ENCODE measurements at regions not wholly inside any gene's neighbourhood (a gene's known extent, or its start where the extent isn't known, plus 50 kb on each side); places are given as distances from the start of the nearest gene placed in this dataset.

DNA sequence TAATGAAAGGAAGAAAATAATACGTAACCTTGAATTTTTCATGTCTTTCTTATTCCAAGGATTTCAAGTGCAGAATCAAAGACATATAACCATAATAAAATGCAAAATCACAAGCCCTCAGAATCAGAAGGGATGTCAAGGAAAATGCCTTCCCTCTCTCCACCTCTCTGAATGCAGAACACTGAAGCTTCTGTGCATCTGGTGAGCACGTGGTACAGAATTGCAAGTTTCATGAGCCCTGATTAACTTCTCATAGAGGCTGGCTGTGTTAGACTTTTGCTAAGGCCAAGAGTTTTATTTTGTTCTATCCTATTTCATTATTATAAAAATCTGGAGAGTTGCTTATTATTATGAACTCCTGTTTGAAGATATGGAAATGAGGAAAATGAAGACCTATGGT is 533.7 kb upstream of the POM121L12 start:
- H3K27me3 ChIP-seq (ENCODE audit: insufficient read depth, low read depth), result 0 out of 2 replicates have a peak, but pooled peaks cover 13% of the 10 kb centered on the region
- CTCF ChIA-PET, result no interaction called here
- H3K79me2 ChIP-seq (ENCODE audit: low read depth), result no peaks in the 10 kb centered on the region
- no TSS peak for BruUV-seq (replicated peaks)
- intact Hi-C loops (cut with micrococcal nuclease; ENCODE audit: unreplicated experiment), result no loop called here
- H3K9me3 ChIP-seq (ENCODE audit: insufficient read depth, low read depth), result no peaks in the 10 kb centered on the region
- H3K36me3 ChIP-seq (ENCODE audit: low read depth), result no peaks in the 10 kb centered on the region
- no peak overlapping the region for H3K27ac ChIP-seq
- POLR2A ChIA-PET (ENCODE audit: unreplicated experiment), result no interaction called here
- H2AFZ ChIP-seq, result no peak overlapping the region
- TF ChIP-seq EZH2 (IDR thresholded peaks at IDR 0.05; ENCODE audit: low read depth) (no peak), CTCF (conservative IDR thresholded peaks at IDR 0.05) (no peak)
- no peaks in the 10 kb centered on the region for H3F3A ChIP-seq (ENCODE audit: insufficient read depth, low read depth)
- no peaks in the 10 kb centered on the region for H3K4me1 ChIP-seq (replicated peaks; ENCODE audit: insufficient read depth)
- H3K4me3 ChIP-seq, result no peak overlapping the region
- no peaks in the 10 kb centered on the region; the same call in 1 of the 2 replicates for H4K20me1 ChIP-seq (ENCODE audit: insufficient read depth)
- H3K9me2 ChIP-seq (ENCODE audit: insufficient read depth), result no peaks in the 10 kb centered on the region; the same call in 1 of the 2 replicates
- H3K4me2 ChIP-seq, result no peak overlapping the region
- DNase-seq, result no peak

DNA sequence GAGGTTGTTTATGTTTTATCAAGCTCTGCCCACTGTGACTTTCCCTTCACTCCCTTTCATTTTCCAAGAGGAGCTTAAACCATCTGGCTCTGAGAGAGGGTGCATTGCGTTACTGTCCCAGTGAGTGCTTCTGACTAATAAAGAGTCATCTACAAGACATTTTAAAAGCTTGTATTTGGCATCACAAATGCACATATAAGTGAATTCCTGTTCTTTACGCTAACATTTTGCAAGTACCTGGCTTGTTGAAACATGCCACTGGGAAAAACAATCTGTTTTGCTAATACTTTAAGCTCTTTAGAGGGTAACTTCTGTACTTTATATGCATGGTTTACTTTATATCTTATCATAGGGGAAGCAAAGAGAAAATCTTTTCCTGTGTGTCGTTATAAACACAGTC is 534.6 kb upstream of the POM121L12 start:
- H3K4me1 ChIP-seq (replicated peaks; ENCODE audit: insufficient read depth), result no peaks in the 10 kb centered on the region
- no peaks in the 10 kb centered on the region for H3F3A ChIP-seq (ENCODE audit: insufficient read depth, low read depth)
- H3K9me2 ChIP-seq (ENCODE audit: insufficient read depth), result no peaks in the 10 kb centered on the region; the same call in 1 of the 2 replicates
- intact Hi-C loops (cut with micrococcal nuclease; ENCODE audit: unreplicated experiment), result no loop called here
- DNase-seq, result no peak
- H3K27ac ChIP-seq, result no peak overlapping the region
- no peak overlapping the region for H3K4me3 ChIP-seq
- CTCF ChIA-PET, result no interaction called here
- 0 out of 2 replicates have a peak, but pooled peaks cover 13% of the 10 kb centered on the region for H3K27me3 ChIP-seq (ENCODE audit: insufficient read depth, low read depth)
- POLR2A ChIA-PET (ENCODE audit: unreplicated experiment), result no interaction called here
- H3K36me3 ChIP-seq (ENCODE audit: low read depth), result no peaks in the 10 kb centered on the region
- no TSS peak for BruUV-seq (replicated peaks)
- no peak overlapping the region for H2AFZ ChIP-seq
- no peaks in the 10 kb centered on the region for H3K79me2 ChIP-seq (ENCODE audit: low read depth)
- TF ChIP-seq CTCF (conservative IDR thresholded peaks at IDR 0.05), result no peak
- no peak for TF ChIP-seq EZH2 (IDR thresholded peaks at IDR 0.05; ENCODE audit: low read depth)
- no peaks in the 10 kb centered on the region; the same call in 1 of the 2 replicates for H4K20me1 ChIP-seq (ENCODE audit: insufficient read depth)
- no peak overlapping the region for H3K4me2 ChIP-seq
- no peaks in the 10 kb centered on the region for H3K9me3 ChIP-seq (ENCODE audit: insufficient read depth, low read depth)

DNA sequence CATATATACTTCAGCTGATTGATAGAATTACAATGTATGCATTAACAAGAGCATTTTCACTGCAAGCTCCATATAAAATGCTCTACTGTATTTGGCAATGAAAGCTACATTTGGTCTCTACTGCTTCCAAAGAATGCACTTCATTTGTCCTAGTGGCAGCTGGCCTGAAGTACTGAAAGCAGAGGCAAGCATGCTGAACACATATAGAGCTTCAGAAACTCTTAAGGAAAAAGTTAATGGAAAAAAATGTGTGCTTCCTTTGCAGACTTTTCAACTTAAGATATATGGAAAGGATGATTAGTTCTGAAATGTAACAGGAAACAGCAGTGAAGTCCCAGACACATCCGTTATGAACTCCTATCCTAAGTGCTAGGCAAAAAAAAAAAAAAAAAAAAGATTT is 537.1 kb upstream of the POM121L12 start:
- CTCF ChIA-PET, result no interaction called here
- Histone ChIP-seq H3K9me3 (ENCODE audit: insufficient read depth, low read depth) (no peaks in the 10 kb centered on the region), H3K4me1 (replicated peaks; ENCODE audit: insufficient read depth) (no peaks in the 10 kb centered on the region), H3K27ac (no peak overlapping the region), H2AFZ (no peak overlapping the region), H3F3A (ENCODE audit: insufficient read depth, low read depth) (no peaks in the 10 kb centered on the region), H3K27me3 (ENCODE audit: insufficient read depth, low read depth) (no peaks in the 10 kb centered on the region), H3K4me3 (no peak overlapping the region), H3K36me3 (ENCODE audit: low read depth) (no peaks in the 10 kb centered on the region), H3K79me2 (ENCODE audit: low read depth) (no peaks in the 10 kb centered on the region), H4K20me1 (ENCODE audit: insufficient read depth) (no peaks in the 10 kb centered on the region), H3K9me2 (ENCODE audit: insufficient read depth) (no peaks in the 10 kb centered on the region; the same call in 1 of the 2 replicates), H3K4me2 (no peak overlapping the region)
- DNase-seq, result no peak
- POLR2A ChIA-PET (ENCODE audit: unreplicated experiment), result no interaction called here
- BruUV-seq (replicated peaks), result no TSS peak
- TF ChIP-seq EZH2 (IDR thresholded peaks at IDR 0.05; ENCODE audit: low read depth) (no peak), CTCF (conservative IDR thresholded peaks at IDR 0.05) (no peak)
- intact Hi-C loops (cut with micrococcal nuclease; ENCODE audit: unreplicated experiment), result no loop called here
